HG02840 (cell line): ENCODE measurements at regions not wholly inside any gene's neighbourhood (a gene's known extent, or its start where the extent isn't known, plus 50 kb on each side); places are given as distances from the start of the nearest gene placed in this dataset.
"Not testable (repeated sequence)": the region's sequence is repeated elsewhere in the genome, so short reads cannot be mapped to it uniquely, and the experiment has no call there.

Experiments used
- ATAC-seq: cut with Tn5 transposase; IDR thresholded peaks from one replicate; pipeline ENCODE4 v1.9.1; 2021; ENCODE audit warnings: mild to moderate bottlenecking, moderate library complexity, moderate number of reproducible peaks; ENCODE audit not compliant: unreplicated experiment, low FRiP score

- no peak for ATAC-seq
Measured at GRCh38 chr6:19892260-19892659, 55.1 kb downstream of the ID4 start.

DNA sequence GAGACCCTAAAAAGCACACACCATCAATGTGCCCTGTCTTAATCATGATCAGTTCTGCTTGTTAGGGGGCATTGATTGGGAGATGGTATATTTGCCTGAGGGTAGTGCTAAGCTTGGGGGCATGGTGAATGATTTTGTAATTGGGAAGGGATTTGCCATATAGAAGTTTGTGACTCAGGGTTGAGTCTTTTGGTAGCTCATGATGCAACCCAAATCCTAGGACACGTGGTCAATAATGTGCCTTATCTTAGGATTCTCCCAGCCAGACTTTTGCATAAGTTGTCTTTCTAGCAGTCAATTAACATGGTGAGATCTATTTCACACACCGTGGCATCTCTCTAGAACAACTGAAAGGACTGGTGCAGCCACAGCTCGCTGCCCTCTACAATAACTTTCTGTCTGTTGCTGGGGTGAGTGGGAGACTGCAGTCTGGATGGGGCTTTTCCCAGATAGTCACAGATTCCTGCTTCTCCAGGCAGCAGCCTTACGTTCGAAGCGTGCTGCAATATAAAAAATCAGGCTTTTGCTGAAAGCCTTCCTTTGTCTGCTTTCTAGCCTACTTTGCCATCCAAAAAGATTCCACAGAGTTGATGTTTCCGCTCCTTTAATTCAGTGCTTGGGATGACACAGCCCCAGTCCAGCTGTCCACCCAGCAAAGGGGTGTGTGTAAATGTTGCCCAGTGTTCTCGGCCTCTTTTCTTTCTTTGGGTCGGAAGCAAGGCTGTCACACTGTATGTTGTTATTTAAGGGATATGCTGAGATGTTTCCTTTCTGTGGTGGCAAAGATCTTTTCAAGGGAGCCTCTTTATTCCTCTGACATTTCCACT, 58.9 kb downstream of the ID4 start:
- ATAC-seq, result no peak

- ATAC-seq, result no peak
Measured at GRCh38 chr6:19896693-19897010, 59.5 kb downstream of the ID4 start.

- ATAC-seq, result no peak
Measured at GRCh38 chr6:19898141-19898740, 61.1 kb downstream of the ID4 start.

DNA sequence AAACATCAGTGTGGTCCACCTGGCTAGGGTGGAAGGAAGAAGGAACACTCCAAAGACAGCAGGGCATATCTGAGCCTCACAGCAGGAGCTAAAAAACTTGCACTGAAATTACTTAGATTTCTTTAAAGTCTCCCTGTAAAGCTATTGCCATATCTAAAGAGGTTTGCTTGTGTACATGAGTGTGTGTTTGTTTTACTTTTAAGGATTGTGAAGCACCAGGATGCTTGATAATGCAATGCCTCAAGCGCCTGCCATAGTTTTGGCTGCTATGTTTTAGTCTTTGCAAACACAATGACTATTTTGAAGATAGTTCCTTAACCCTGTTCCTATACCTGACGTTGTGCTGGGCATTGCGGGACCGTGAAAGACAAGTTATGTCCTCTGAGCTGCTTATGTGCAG, 65.0 kb downstream of the ID4 start:
- no peak for ATAC-seq

- ATAC-seq, result not testable (repeated sequence)
Measured at GRCh38 chr6:19904408-19904807, 67.2 kb downstream of the ID4 start.

GRCh38 chr6:19905584-19905983, 68.4 kb downstream of the ID4 start:
- ATAC-seq, result no peak

DNA sequence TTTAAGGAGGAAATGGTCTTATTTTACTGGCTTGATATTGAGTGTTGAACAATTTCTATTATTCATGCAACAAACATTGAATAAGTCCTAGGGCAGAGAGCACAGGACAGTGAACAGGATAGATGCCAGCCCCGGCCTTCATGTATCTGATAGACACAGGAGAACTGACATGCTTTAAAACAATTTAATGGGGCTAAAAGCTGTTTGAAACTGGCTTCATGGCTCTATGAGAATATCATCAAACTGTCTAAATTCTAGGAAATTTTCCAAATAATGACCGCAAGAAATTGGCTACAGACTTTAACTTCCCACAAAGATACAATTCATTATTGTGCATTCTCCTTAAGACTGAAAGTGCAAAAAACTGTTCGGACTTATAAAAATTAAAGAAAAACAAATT, 69.0 kb downstream of the ID4 start:
- no peak for ATAC-seq

- no peak for ATAC-seq
Measured at GRCh38 chr6:19911223-19911622, 74.1 kb downstream of the ID4 start.

GRCh38 chr6:19918436-19918835, 81.3 kb downstream of the ID4 start:
- ATAC-seq, result no peak

DNA sequence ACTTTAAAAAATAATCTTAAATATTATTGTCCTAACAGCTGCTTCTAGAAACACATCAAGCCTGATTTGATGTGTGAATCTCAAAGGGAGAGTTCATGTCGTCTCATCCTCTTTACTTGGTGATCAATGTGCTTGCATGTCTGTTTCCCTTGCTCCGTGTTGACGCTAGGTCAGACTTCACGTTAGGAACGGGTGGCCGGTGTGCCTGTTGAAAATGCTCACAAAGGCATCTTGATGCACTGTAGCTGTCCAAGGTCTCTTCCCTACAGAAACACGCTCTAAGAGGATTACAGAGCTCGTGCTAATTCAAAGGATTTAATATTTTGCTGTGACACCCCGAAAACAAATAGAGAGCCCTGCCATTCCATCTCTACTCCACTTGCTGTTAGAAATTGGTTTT, 84.6 kb downstream of the ID4 start:
- ATAC-seq, result no peak

DNA sequence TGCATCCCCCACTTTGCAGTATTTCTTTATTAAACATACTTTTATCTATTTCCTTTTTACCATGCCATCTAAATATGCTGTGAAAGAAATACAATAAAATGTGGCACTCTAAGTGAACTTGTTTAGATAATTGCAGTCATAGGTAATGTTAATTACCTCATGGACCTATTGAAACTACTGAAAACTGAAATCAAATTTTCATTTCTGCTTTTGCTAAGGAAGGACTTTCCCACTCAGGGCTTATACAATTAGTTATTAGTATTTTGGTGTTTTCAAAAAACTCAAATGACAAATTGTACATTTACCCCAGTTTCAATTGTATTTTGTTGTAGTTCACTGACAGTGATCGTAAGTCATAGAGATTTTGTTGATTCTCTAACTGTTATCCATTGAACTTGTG, 88.4 kb downstream of the ID4 start:
- ATAC-seq, result no peak

- ATAC-seq, result no peak
Measured at GRCh38 chr6:19928461-19928860, 91.3 kb downstream of the ID4 start.

DNA sequence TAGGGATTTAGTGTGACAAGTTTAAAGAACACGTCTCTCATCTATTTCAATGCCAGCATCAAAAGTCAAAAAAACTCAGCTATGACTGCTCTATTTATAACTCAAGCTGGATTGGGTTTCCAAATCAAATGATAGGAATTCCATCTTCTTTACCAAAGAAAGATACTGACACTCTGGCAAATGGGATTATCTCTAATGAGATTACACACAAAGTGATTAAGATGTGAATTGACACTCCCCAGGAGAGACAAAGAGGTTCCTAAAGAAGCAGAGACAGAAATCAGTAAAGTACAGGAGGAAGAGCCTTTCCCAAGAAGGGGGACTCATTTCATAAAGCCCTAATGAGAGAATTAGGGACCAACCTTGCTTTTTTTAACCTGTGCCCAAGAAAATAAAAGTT, 92.1 kb downstream of the ID4 start:
- ATAC-seq, result no peak

DNA sequence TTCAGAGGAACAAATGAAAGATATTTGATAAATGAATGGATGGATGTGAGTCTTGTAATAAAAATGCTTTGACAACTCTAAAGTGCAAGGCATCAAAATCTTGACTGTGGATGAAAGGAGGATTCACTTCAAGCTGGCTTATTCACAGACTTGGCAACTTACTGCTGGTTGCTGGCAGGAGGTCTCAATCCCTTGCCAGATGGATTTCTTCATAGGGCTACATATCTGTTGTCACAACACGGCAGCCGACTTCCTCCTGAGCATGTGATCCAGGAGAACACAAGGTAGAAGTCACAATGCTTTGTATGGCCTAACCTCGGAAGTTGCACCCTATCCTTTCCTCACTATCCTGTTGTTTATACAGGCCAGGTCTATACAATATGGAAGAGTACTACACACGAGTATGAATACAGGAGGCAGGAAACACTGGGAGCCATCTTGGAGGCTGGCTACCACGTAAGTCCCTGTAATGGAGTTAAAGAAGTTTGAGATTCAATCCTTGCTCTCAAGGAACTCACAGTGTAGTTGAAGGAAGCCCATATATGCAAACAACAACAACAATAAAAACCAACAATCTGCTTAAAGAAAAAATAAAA, 97.9 kb downstream of the ID4 start:
- ATAC-seq, result no peak

DNA sequence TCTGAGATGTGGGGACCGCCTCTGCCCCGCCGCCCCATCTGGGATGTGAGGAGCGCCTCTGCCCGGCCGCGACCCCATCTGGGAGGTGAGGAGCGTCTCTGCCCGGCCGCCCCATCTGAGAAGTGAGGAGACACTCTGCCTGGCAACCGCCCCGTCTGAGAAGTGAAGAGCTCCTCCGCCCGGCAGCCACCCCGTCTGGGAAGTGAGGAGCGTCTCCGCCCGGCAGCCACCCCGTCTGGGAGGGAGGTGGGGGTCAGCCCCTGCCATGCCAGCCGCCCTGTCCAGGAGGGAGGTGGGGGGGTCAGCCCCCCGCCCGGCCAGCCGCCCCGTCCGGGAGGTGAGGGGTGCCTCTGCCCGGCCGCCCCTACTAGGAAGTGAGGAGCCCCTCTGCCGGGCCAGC, 102.2 kb downstream of the ID4 start:
- not testable (repeated sequence) for ATAC-seq

GRCh38 chr6:19939926-19940325, 102.8 kb downstream of the ID4 start:
- not testable (repeated sequence) for ATAC-seq

GRCh38 chr6:19943042-19943441, 105.9 kb downstream of the ID4 start:
- no peak for ATAC-seq

DNA sequence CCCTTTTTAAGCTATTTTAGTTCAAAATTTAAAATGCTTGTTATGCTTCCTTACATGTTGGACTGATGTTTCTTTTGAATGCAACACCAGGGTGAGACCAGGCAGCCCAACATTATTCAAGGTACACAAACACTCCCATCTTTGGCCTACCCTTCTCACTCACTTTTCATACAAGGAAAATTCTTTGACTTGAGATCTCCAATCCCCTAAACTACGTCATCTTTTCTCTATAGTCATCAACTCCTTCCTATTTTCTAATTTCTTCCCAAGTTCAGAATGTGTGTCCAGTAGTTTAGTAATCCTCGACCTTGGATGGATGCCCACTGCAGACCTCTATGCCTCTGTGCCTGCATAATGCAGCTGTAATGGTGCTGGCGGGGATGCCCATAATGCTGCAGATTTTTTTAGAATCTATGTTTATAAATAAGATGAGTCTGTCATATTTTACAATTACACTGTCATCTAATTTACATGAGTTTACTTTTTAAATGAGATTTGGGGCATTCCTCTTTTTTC, 108.7 kb downstream of the ID4 start:
- ATAC-seq, result no peak

GRCh38 chr6:19949155-19949554, 112.0 kb downstream of the ID4 start:
- no peak for ATAC-seq

DNA sequence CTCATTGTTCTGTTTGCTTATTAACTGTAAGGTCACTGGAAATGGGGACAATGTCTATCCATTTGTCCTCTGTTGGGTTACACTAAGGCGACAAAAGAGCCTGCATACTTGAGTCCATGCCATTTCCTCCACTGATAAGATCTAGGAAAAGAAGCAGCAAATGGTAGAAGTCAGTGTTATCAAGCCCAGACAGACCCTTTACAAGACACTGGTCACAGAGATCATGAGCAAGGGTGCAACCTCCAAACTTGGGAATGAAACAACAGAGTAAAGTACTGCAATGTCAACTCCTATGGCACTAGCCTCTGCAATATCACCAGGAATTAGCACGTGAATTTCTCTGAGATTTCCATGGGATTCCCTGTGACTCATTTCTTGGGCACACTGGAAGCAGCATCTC, 126.9 kb downstream of the ID4 start:
- ATAC-seq, result no peak

DNA sequence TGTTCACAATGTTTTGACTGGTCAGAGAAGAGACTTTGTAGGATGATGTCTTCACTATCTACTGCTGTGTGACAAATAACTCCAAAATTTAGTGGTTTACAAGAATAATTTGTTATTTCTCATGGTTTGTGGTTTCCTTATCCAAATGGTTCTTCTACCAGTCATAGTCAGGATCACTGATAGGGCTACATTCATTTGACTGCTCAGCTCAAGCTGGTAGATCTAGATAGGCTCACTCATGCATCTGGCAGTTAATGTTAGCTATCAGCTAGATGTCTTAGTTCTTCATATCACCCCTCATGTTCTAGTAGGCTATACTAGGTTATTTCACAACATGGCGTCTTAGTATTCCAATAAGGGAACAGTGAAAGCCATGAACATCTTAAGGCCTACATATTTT, 131.0 kb downstream of the ID4 start:
- no peak for ATAC-seq
